Prostate gland (tissue), 2 donors: ENCODE measurements at regions not wholly inside any gene's neighbourhood (a gene's known extent, or its start where the extent isn't known, plus 50 kb on each side); places are given as distances from the start of the nearest gene placed in this dataset.

Experiments used
- DNase-seq: peaks from one replicate; pipeline ENCODE4 v3.0.0-alpha.2; 2019; ENCODE audit warnings: low spot score
- H3K27ac ChIP-seq, 2 donors: fragments of 200-600 bp; sonication (generic); 2 replicates each; pipeline ENCODE4 v1.5.1; 2017 to 2019
- H3K27me3 ChIP-seq: fragments of 200-600 bp; sonication (generic); replicated peaks from 2 replicates; pipeline ENCODE4 v1.5.1; 2019; ENCODE audit not compliant: insufficient read depth
- H3K36me3 ChIP-seq, 2 donors: fragments of 200-600 bp; sonication (generic); 1 replicate in 1 of 2; 2 replicates in 1 of 2; pipeline versions ENCODE4 v1.5.1 to v1.8.1; 2017 to 2019
- H3K4me1 ChIP-seq: fragments of 200-600 bp; sonication (generic); replicated peaks from 2 replicates; pipeline ENCODE4 v1.5.1; 2019
- H3K4me3 ChIP-seq, 2 donors: fragments of 200-600 bp; sonication (generic); 2 replicates each; pipeline ENCODE4 v1.5.1; 2017 to 2019
- H3K9me3 ChIP-seq: fragments of 200-600 bp; sonication (generic); 2 replicates; pipeline ENCODE4 v1.5.1; 2017
- CTCF ChIP-seq, 4 experiments: fragments of 200-600 bp in 2 of 4; fragments of 450-650 bp in 2 of 4; sonication (generic) in 2 of 4; IDR thresholded peaks; 1 replicate in 3 of 4; 2 replicates in 1 of 4; pipeline ENCODE4 v1.5.1; 2016 to 2019; ENCODE audit warnings: antibody characterized with exemption in 4 of 4, mild to moderate bottlenecking in 2 of 4, moderate library complexity in 2 of 4
- POLR2A ChIP-seq: fragments of 450-650 bp; IDR thresholded peaks from one replicate; pipeline ENCODE4 v1.6.1; 2016; ENCODE audit warnings: antibody characterized with exemption, mild to moderate bottlenecking
- POLR2AphosphoS5 ChIP-seq: sonication (generic); formaldehyde crosslinking; IDR thresholded peaks from one replicate; pipeline ENCODE4 v1.6.1; 2017; ENCODE audit warnings: antibody characterized with exemption
- WGBS: methylation state at CpG from one replicate; pipeline ENCODE4 v1.1.5; 2018; 5-methylcytosine and 5-hydroxymethylcytosine counted together
- intact Hi-C: fragments of 100-400 bp; cut with DNase I; formaldehyde crosslinking; loops from one replicate; pipeline ENCODE4 v1.14.2; 2022

DNA sequence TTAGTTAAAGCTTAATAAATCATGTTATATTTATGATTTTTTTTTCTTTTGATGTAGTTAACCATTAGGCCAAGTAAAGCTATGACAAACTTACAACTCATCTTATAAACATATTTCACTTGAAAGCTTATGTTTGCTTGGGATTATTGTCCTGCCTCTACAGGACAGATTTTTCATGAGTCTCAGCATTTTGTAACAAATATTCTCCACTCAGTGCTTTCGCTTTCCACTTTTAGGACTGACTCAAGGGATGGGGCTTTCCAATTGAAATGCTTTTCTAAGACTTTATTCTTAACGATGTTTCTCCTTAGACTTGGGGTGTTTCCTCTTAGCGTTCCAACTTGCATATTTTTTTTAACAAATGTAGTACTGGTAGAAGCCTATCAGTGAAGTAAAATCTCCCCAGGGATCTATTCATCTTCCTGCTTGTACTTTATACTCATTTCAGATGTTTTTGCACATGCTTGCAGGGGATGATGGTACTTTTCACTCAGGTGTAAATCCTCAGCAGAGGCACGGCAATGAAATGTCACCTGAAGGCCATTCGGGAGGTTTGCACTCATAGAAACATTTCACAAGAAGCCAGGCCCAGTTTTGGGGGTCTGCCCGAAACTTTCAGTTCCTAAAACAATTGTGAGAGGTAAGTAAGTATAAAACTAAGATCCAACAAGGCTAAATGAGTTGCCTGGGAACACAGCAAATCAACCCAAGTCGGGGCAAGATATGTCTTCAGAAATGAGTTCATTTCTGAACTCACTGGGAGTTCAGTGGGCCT is 298.1 kb upstream of the FOXQ1 start:
- DNase-seq: no peak
- H3K4me3 ChIP-seq: no peak overlapping the region
- intact Hi-C loops: no loop called here
- H3K27me3 ChIP-seq: no peaks in the 10 kb centered on the region
- H3K4me1 ChIP-seq: peaks cover 2% of the 10 kb centered on the region
- TF ChIP-seq CTCF (IDR thresholded peaks at IDR 0.05) (no peak), POLR2A (no peak), POLR2AphosphoS5 (no peak)
- H3K36me3 ChIP-seq: no peaks in the 10 kb centered on the region
- no peak overlapping the region for H3K27ac ChIP-seq
- WGBS: 83% methylated on average over 7 of the region's 7 CpGs
- H3K9me3 ChIP-seq: no peaks in the 10 kb centered on the region

GRCh38 chr6:1009103-1009502 is 302.8 kb upstream of the FOXQ1 start:
- no peak overlapping the region for H3K27ac ChIP-seq
- intact Hi-C loops: no loop called here
- WGBS: 96% methylated on average over 1 of the region's 1 CpG
- H3K36me3 ChIP-seq: no peaks in the 10 kb centered on the region
- no peak overlapping the region for H3K4me3 ChIP-seq
- no peaks in the 10 kb centered on the region for H3K9me3 ChIP-seq
- H3K27me3 ChIP-seq: no peaks in the 10 kb centered on the region
- DNase-seq: no peak
- no peaks in the 10 kb centered on the region for H3K4me1 ChIP-seq
- TF ChIP-seq POLR2AphosphoS5 (no peak), CTCF (IDR thresholded peaks at IDR 0.05) (no peak), POLR2A (no peak)

DNA sequence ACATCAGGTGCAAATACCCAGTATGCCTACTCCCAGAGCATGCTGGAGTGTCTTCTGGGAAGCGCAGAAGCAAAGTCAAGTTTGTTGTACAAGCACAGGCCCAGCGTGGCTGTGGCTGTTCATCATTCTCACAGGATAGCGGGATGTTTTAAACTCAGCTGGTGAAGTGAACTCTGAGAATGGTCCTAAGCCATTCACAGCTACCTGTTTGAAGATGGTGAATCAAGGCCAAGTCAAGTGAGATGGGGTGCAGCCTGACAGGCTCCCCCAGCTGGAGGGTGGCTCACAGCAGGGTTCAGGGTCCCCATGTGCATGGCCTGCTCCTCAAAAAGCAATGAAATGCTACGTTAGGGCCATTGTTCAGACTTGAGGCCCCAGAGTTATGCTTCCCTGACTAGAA is 304.7 kb upstream of the FOXQ1 start:
- Histone ChIP-seq H3K9me3 (no peaks in the 10 kb centered on the region), H3K27ac (no peak overlapping the region), H3K27me3 (no peaks in the 10 kb centered on the region), H3K36me3 (no peaks in the 10 kb centered on the region), H3K4me1 (no peaks in the 10 kb centered on the region), H3K4me3 (no peak overlapping the region)
- intact Hi-C loops: no loop called here
- DNase-seq: no peak
- 94% methylated on average over 4 of the region's 4 CpGs for WGBS
- TF ChIP-seq POLR2AphosphoS5 (no peak), CTCF (IDR thresholded peaks at IDR 0.05) (no peak), POLR2A (no peak)

GRCh38 chr6:1004885-1005630 is 306.8 kb upstream of the FOXQ1 start:
- DNase-seq: no peak
- H3K27me3 ChIP-seq: no peaks in the 10 kb centered on the region
- WGBS: 90% methylated on average over 11 of the region's 11 CpGs
- TF ChIP-seq CTCF (IDR thresholded peaks at IDR 0.05) (no peak), POLR2AphosphoS5 (no peak), POLR2A (no peak)
- H3K9me3 ChIP-seq: no peaks in the 10 kb centered on the region
- intact Hi-C loops: no loop called here
- no peaks in the 10 kb centered on the region for H3K4me1 ChIP-seq
- no peak overlapping the region for H3K27ac ChIP-seq
- H3K36me3 ChIP-seq: no peaks in the 10 kb centered on the region
- no peak overlapping the region for H3K4me3 ChIP-seq
